Fibroblast of pulmonary artery (primary cell): ENCODE measurements at regions not wholly inside any gene's neighbourhood (a gene's known extent, or its start where the extent isn't known, plus 50 kb on each side); places are given as distances from the start of the nearest gene placed in this dataset.

Experiments
- DNase-seq: peaks from one replicate; pipeline ENCODE4 v3.0.0-alpha.2; 2010; ENCODE audit warnings: low read depth
- H3K4me3 ChIP-seq: replicated peaks from 2 replicates; pipeline ENCODE4 v1.5.1; 2011; ENCODE audit warnings: low read depth, mild to moderate bottlenecking, control low read depth, low read length, moderate library complexity
- CTCF ChIP-seq: IDR thresholded peaks from 2 replicates; pipeline ENCODE4 v1.5.1; 2011; ENCODE audit warnings: mild to moderate bottlenecking, control low read depth, low read length, inconsistent platforms; ENCODE audit errors: missing control alignments

GRCh38 chr12:111287125-111287900 lies 81.6 kb downstream of the PHETA1 start:
- TF ChIP-seq CTCF, result no peak
- no peak for DNase-seq
- H3K4me3 ChIP-seq, result no peak overlapping the region

- no peak for DNase-seq
- no peak overlapping the region for H3K4me3 ChIP-seq
- TF ChIP-seq CTCF, result no peak
Measured at GRCh38 chr12:111285200-111285599, 83.7 kb downstream of the PHETA1 start.

- no peak for DNase-seq
- no peak overlapping the region for H3K4me3 ChIP-seq
- TF ChIP-seq CTCF, result no peak
Measured at GRCh38 chr12:111284709-111285108, 84.2 kb downstream of the PHETA1 start.

- no peak for TF ChIP-seq CTCF
- H3K4me3 ChIP-seq, result no peak overlapping the region
- DNase-seq, result no peak
Measured at GRCh38 chr12:111283966-111284365, 84.9 kb downstream of the PHETA1 start.

GRCh38 chr12:111283521-111283920 lies 85.4 kb downstream of the PHETA1 start:
- DNase-seq, result no peak
- no peak overlapping the region for H3K4me3 ChIP-seq
- no peak for TF ChIP-seq CTCF

GRCh38 chr12:111277570-111277969 lies 91.3 kb downstream of the PHETA1 start:
- DNase-seq, result no peak
- no peak overlapping the region for H3K4me3 ChIP-seq
- TF ChIP-seq CTCF, result no peak

GRCh38 chr12:111276146-111276545 lies 92.7 kb downstream of the PHETA1 start:
- DNase-seq, result no peak
- TF ChIP-seq CTCF, result no peak

More at GRCh38 chr12:111276146-111276545, 92.7 kb downstream of the PHETA1 start:
- H3K4me3 ChIP-seq, result no peak overlapping the region
